ENCODE measurements at regions not wholly inside any gene's neighbourhood (a gene's known extent, or its start where the extent isn't known, plus 50 kb on each side); places are given as distances from the start of the nearest gene placed in this dataset.

DNA sequence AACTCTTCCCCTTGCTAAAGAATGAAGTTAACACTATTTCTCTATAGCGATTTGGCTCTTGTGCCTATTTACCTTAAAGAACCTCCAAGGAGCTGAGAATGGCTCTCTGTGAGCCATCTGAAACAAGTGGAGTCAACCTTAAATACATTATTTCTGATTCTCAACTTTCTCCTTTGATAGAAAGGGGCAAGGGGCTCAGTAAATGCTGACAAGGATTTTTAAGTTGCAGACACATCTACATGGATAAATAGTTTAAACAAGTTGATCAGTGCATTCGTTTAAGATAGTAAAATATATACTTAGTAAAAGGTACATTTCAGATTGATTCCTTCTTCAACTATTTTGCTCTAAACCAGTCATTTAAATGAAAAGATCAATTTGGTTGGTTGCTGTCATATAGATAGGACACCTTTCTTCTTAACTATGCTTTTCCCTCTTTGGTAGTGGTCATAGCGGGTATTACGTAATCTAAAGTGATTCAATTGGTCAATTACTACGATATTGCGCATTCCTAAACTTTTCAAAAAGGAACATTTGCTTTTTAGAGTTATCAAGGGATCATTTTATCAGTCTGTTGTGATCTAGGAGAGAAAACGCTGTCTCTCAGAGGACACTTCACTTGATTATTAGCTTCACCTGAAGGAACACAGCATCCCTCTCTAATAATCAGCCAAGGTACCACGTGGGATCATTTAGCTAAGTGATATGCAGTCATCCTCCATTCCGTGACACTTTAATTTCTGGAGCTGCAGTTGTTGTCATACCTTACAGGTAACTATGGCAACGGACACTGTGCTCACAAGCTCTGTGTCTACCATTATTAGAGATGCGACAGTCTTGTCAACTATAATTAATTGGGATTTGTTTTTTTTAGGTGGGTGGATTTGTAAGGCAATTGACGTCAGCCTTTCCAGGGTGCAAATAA lies 50.9 kb upstream of the KCNE4 start:
- no peaks in the 10 kb centered on the region for H3K79me2 ChIP-seq (ENCODE audit: low read length)
- H3K4me1 ChIP-seq (ENCODE audit: insufficient read depth, low read length): no peaks in the 10 kb centered on the region
- H3K9me3 ChIP-seq (ENCODE audit: low read length): no peaks in the 10 kb centered on the region
- H3K9me2 ChIP-seq (replicated peaks; ENCODE audit: low read length): 0 out of 2 replicates have a peak, but pooled peaks cover 2% of the 10 kb centered on the region
- TF ChIP-seq, protein P1, sequence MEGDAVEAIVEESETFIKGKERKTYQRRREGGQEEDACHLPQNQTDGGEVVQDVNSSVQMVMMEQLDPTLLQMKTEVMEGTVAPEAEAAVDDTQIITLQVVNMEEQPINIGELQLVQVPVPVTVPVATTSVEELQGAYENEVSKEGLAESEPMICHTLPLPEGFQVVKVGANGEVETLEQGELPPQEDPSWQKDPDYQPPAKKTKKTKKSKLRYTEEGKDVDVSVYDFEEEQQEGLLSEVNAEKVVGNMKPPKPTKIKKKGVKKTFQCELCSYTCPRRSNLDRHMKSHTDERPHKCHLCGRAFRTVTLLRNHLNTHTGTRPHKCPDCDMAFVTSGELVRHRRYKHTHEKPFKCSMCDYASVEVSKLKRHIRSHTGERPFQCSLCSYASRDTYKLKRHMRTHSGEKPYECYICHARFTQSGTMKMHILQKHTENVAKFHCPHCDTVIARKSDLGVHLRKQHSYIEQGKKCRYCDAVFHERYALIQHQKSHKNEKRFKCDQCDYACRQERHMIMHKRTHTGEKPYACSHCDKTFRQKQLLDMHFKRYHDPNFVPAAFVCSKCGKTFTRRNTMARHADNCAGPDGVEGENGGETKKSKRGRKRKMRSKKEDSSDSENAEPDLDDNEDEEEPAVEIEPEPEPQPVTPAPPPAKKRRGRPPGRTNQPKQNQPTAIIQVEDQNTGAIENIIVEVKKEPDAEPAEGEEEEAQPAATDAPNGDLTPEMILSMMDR (conservative IDR thresholded peaks at IDR 0.05; ENCODE audit: low read depth, low read length): no peak
- no peak for TF ChIP-seq EZH2phosphoT487 (IDR thresholded peaks at IDR 0.05; ENCODE audit: borderline replicate concordance, low read length)
- TF ChIP-seq EZH2 (IDR thresholded peaks at IDR 0.05; ENCODE audit: low read length, unreplicated experiment): no peak
- CTCF ChIA-PET: no interaction called here
- no TSS peak for BruUV-seq (replicated peaks)
- no peaks in the 10 kb centered on the region for H3K36me3 ChIP-seq (ENCODE audit: low read depth, low read length)
- intact Hi-C loops (cut with micrococcal nuclease): no loop called here
- POLR2A ChIA-PET (ENCODE audit: unreplicated experiment): interaction anchor here (0.6 to 0.7 kb wide), 2 partner anchors 15 to 19 kb away, joined by 3 to 6 read pairs; no protein-coding TSS in a partner anchor
- H4K20me1 ChIP-seq (ENCODE audit: low read length): no peaks in the 10 kb centered on the region
- no peak overlapping the region for H3K4me3 ChIP-seq (ENCODE audit: low read length)
- no peaks in the 10 kb centered on the region for H3F3A ChIP-seq (ENCODE audit: low read length, unreplicated experiment)
- H3K27me3 ChIP-seq (ENCODE audit: low read length): peaks cover 36% of the 10 kb centered on the region
- no peak overlapping the region for H3K9ac ChIP-seq (ENCODE audit: low read length)
- no peak overlapping the region for H2AFZ ChIP-seq (ENCODE audit: low read length)
- no peak overlapping the region for H3K4me2 ChIP-seq (ENCODE audit: low read length)
- no peak overlapping the region for H3K27ac ChIP-seq (ENCODE audit: low read length)
- DNase-seq (no peak), ATAC-seq (no peak)

DNA sequence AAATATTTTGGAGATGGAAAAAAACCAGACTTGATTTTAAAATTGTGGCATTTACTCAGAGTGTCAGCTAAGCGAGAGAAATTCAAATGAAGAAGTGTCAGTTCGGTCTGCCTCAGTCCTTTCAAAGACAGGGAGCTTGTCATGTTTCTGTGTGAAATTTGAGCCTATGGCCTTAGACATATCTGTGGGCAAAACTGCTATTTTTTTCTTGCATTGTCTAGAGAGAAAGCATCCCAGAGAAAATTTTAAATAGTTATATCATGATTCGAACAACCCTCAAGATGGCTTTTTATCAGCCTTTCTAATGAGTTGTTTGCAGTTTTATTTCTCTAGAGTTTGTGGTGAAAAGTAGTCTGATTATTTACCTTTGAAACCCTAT lies 50.2 kb upstream of the KCNE4 start:
- ATAC-seq (no peak), DNase-seq (no peak)
- ChIA-PET POLR2A (ENCODE audit: unreplicated experiment) (interaction anchor here (0.7 kb wide), 1 partner anchor 16 kb away, joined by 6 read pairs; no protein-coding TSS in a partner anchor), CTCF (no interaction called here)
- Histone ChIP-seq H4K20me1 (ENCODE audit: low read length) (no peaks in the 10 kb centered on the region), H3K4me1 (ENCODE audit: insufficient read depth, low read length) (no peaks in the 10 kb centered on the region), H3K9me3 (ENCODE audit: low read length) (no peaks in the 10 kb centered on the region), H3F3A (ENCODE audit: low read length, unreplicated experiment) (no peaks in the 10 kb centered on the region), H3K4me2 (ENCODE audit: low read length) (no peak overlapping the region), H3K4me3 (ENCODE audit: low read length) (no peak overlapping the region), H3K9ac (ENCODE audit: low read length) (no peak overlapping the region), H3K36me3 (ENCODE audit: low read depth, low read length) (no peaks in the 10 kb centered on the region), H2AFZ (ENCODE audit: low read length) (no peak overlapping the region), H3K9me2 (replicated peaks; ENCODE audit: low read length) (0 out of 2 replicates have a peak, but pooled peaks cover 2% of the 10 kb centered on the region), H3K27me3 (ENCODE audit: low read length) (peaks cover 36% of the 10 kb centered on the region), H3K27ac (ENCODE audit: low read length) (no peak overlapping the region), H3K79me2 (ENCODE audit: low read length) (no peaks in the 10 kb centered on the region)
- intact Hi-C loops (cut with micrococcal nuclease): no loop called here
- TF ChIP-seq EZH2 (IDR thresholded peaks at IDR 0.05; ENCODE audit: low read length, unreplicated experiment): no peak
- no peak for TF ChIP-seq EZH2phosphoT487 (IDR thresholded peaks at IDR 0.05; ENCODE audit: borderline replicate concordance, low read length)
- TF ChIP-seq, protein P1 (conservative IDR thresholded peaks at IDR 0.05; ENCODE audit: low read depth, low read length): no peak
- no TSS peak for BruUV-seq (replicated peaks)

Measured in PC-3 (cell line).